Gastrocnemius medialis (tissue), 4 donors: ENCODE measurements at regions not wholly inside any gene's neighbourhood (a gene's known extent, or its start where the extent isn't known, plus 50 kb on each side); places are given as distances from the start of the nearest gene placed in this dataset.

ENCODE experiments used
- CTCF ChIP-seq, 5 experiments: fragments of 450-650 bp in 3 of 5; fragments of 200-600 bp in 2 of 5; sonication (generic) in 2 of 5; IDR thresholded peaks in 4 of 5; conservative IDR thresholded peaks in 1 of 5; 1 replicate in 4 of 5; 2 replicates in 1 of 5; pipeline ENCODE4 v1.5.1; 2016 to 2019; ENCODE audit warnings: antibody characterized with exemption in 5 of 5, mild to moderate bottlenecking in 3 of 5, moderate library complexity in 3 of 5
- POLR2A ChIP-seq, 2 donors: fragments of 450-650 bp; IDR thresholded peaks; one replicate each; pipeline ENCODE4 v1.6.1; 2017; ENCODE audit warnings: antibody characterized with exemption in 2 of 2, mild to moderate bottlenecking in 2 of 2, moderate library complexity in 2 of 2

GRCh38 chr11:69395287-69395686 is 86.2 kb upstream of the LINC01488 start:
- no peak for TF ChIP-seq CTCF (IDR thresholded peaks at IDR 0.05 in 4 of 5, conservative IDR thresholded peaks at IDR 0.05 in 1 of 5)
- no peak for TF ChIP-seq POLR2A (IDR thresholded peaks at IDR 0.05)
